GM21723 (cell line): ENCODE measurements at regions not wholly inside any gene's neighbourhood (a gene's known extent, or its start where the extent isn't known, plus 50 kb on each side); places are given as distances from the start of the nearest gene placed in this dataset.

Source experiments
- ATAC-seq: cut with Tn5 transposase; IDR thresholded peaks from one replicate; pipeline ENCODE4 v1.9.1; 2021; ENCODE audit warnings: mild to moderate bottlenecking, moderate library complexity; ENCODE audit not compliant: unreplicated experiment

- no peak for ATAC-seq
Observed at GRCh38 chr5:107219993-107220392, 450.7 kb downstream of the EFNA5 start.

- ATAC-seq, result no peak
Observed at GRCh38 chr5:107218457-107219193, 452.1 kb downstream of the EFNA5 start.

- ATAC-seq, result no peak
Observed at GRCh38 chr5:107217721-107218130, 453.0 kb downstream of the EFNA5 start.

- no peak for ATAC-seq
Observed at GRCh38 chr5:107216587-107216986, 454.1 kb downstream of the EFNA5 start.

- ATAC-seq, result no peak
Observed at GRCh38 chr5:107215611-107216010, 455.1 kb downstream of the EFNA5 start.

GRCh38 chr5:107213025-107213424 lies 457.7 kb downstream of the EFNA5 start:
- ATAC-seq, result no peak

GRCh38 chr5:107211630-107212029 lies 459.1 kb downstream of the EFNA5 start:
- no peak for ATAC-seq

GRCh38 chr5:107208867-107209266 lies 461.9 kb downstream of the EFNA5 start:
- no peak for ATAC-seq

GRCh38 chr5:107204413-107204812 lies 466.3 kb downstream of the EFNA5 start:
- no peak for ATAC-seq

GRCh38 chr5:107203243-107203642 lies 467.5 kb downstream of the EFNA5 start:
- no peak for ATAC-seq

GRCh38 chr5:107199756-107200155 lies 471.0 kb downstream of the EFNA5 start:
- no peak for ATAC-seq

- no peak for ATAC-seq
Observed at GRCh38 chr5:107196500-107197059, 474.2 kb downstream of the EFNA5 start.

GRCh38 chr5:107195890-107196395 lies 474.8 kb downstream of the EFNA5 start:
- no peak for ATAC-seq

GRCh38 chr5:107184871-107185270 lies 485.9 kb downstream of the EFNA5 start:
- ATAC-seq, result no peak

GRCh38 chr5:107184066-107184465 lies 486.7 kb downstream of the EFNA5 start:
- ATAC-seq, result no peak

GRCh38 chr5:107170620-107171019 lies 500.1 kb downstream of the EFNA5 start:
- no peak for ATAC-seq

GRCh38 chr5:107169867-107170266 lies 500.9 kb downstream of the EFNA5 start:
- no peak for ATAC-seq

- ATAC-seq, result no peak
Observed at GRCh38 chr5:107168848-107169752, 501.6 kb downstream of the EFNA5 start.

GRCh38 chr5:107168086-107168485 lies 502.7 kb downstream of the EFNA5 start:
- no peak for ATAC-seq

GRCh38 chr5:107165296-107165695 lies 505.4 kb downstream of the EFNA5 start:
- no peak for ATAC-seq

- no peak for ATAC-seq
Observed at GRCh38 chr5:107157809-107158208, 512.9 kb downstream of the EFNA5 start.
